SK-N-SH (cell line): ENCODE measurements at regions not wholly inside any gene's neighbourhood (a gene's known extent, or its start where the extent isn't known, plus 50 kb on each side); places are given as distances from the start of the nearest gene placed in this dataset.

Source experiments
- CTCF ChIP-seq: fragments of 200-600 bp; sonication (generic); IDR thresholded peaks from 2 replicates; pipeline ENCODE4 v1.6.1; 2017; ENCODE audit warnings: antibody characterized with exemption, mild to moderate bottlenecking, moderate library complexity
- EP300 ChIP-seq, 2 experiments: IDR thresholded peaks; 2 replicates each; pipeline versions ENCODE4 v1.4.0 to v1.6.1; 2012; ENCODE audit warnings: borderline replicate concordance in 1 of 2, low read depth in 1 of 2, low read length in 1 of 2
- NFIC ChIP-seq: IDR thresholded peaks from 2 replicates; pipeline ENCODE4 v1.4.0; 2012; ENCODE audit warnings: borderline replicate concordance
- NRF1 ChIP-seq: IDR thresholded peaks from 2 replicates; pipeline ENCODE4 v1.6.1; 2012; ENCODE audit warnings: low read depth, mild to moderate bottlenecking, low read length
- POLR2AphosphoS5 ChIP-seq: IDR thresholded peaks from 2 replicates; pipeline ENCODE4 v1.6.1; 2012; ENCODE audit warnings: low read depth, low read length
- RAD21 ChIP-seq: IDR thresholded peaks from 2 replicates; pipeline ENCODE4 v1.6.1; 2012; ENCODE audit warnings: mild to moderate bottlenecking, low read length
- RCOR1 ChIP-seq: fragments of 150-350 bp; IDR thresholded peaks from 2 replicates; pipeline ENCODE4 v1.6.1; 2017; ENCODE audit warnings: antibody characterized with exemption, low read length
- REST ChIP-seq: IDR thresholded peaks from 2 replicates; pipeline ENCODE4 v1.6.1; 2012; ENCODE audit warnings: mild to moderate bottlenecking, low read depth, low read length, moderate library complexity
- RFX5 ChIP-seq: IDR thresholded peaks from 2 replicates; pipeline ENCODE4 v1.6.1; 2012; ENCODE audit warnings: mild to moderate bottlenecking, improper control_type of control experiment, low read length
- SMC3 ChIP-seq: IDR thresholded peaks from 2 replicates; pipeline ENCODE4 v1.6.1; 2012; ENCODE audit warnings: low read depth, low read length, improper control_type of control experiment
- TAF1 ChIP-seq: IDR thresholded peaks from 2 replicates; pipeline ENCODE4 v1.6.1; 2012; ENCODE audit warnings: low read depth, mild to moderate bottlenecking, low read length, moderate library complexity, borderline replicate concordance
- YY1 ChIP-seq: IDR thresholded peaks from 2 replicates; pipeline ENCODE4 v1.4.0; 2012; ENCODE audit warnings: low read depth, mild to moderate bottlenecking

DNA sequence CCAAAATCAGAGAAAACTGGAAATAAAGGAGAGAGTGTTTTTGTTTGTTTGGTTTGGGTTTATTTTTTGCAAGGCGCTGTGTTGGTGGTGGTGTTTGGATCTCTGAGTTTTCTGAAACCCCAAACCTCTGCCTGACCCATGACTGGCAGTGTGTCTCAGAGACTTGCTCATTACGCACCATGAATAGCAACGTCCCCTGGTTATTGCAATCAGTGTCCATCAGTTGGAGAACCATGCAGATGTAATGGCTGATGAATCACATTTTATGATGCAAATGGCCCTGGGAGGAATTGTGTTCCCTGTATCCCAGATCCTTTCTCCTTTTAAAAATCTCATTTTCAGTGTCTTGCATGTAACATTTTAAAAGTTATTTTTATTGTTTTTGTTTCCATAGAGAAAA, 362.8 kb downstream of the PMP22 start:
- TF ChIP-seq POLR2AphosphoS5: no peak
- no peak for TF ChIP-seq REST
- no peak for TF ChIP-seq YY1
- no peak for TF ChIP-seq CTCF
- no peak for TF ChIP-seq EP300 (IDR thresholded peaks at IDR 0.05; ENCODE audit: borderline replicate concordance in 1 of 2, low read depth in 1 of 2, low read length in 1 of 2)
- no peak for TF ChIP-seq NRF1
- no peak for TF ChIP-seq RCOR1
- TF ChIP-seq RAD21: no peak
- no peak for TF ChIP-seq RFX5
- TF ChIP-seq NFIC: no peak
- TF ChIP-seq TAF1: no peak
- no peak for TF ChIP-seq SMC3
